Fibroblast of pulmonary artery (primary cell): ENCODE measurements at regions not wholly inside any gene's neighbourhood (a gene's known extent, or its start where the extent isn't known, plus 50 kb on each side); places are given as distances from the start of the nearest gene placed in this dataset.

Source experiments
- DNase-seq: peaks from one replicate; pipeline ENCODE4 v3.0.0-alpha.2; 2010; ENCODE audit warnings: low read depth
- H3K4me3 ChIP-seq: replicated peaks from 2 replicates; pipeline ENCODE4 v1.5.1; 2011; ENCODE audit warnings: low read depth, mild to moderate bottlenecking, control low read depth, low read length, moderate library complexity
- TF ChIP-seq, protein P1 (sequence below): IDR thresholded peaks from 2 replicates; pipeline ENCODE4 v1.5.1; 2011; ENCODE audit warnings: mild to moderate bottlenecking, control low read depth, low read length, inconsistent platforms; ENCODE audit errors: missing control alignments

DNA sequence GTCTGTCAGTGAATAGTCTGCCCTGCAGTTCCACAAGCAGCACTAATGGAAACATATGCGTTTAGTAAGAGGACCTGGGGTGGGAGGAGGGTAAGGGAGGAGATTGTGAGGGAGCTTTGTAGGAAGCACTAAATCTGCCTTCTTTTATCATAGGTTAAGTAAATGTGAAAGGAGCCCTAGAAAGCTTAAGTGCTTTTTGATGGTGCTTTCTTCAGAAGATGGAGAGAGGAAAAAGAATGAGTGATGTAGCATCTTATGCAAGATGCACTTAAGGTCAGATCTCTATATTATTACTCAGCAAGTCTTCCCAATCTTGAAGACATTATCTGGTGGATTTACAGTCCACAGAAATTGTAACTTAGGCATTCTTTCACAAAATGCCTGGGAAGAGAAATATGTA lies 322.7 kb downstream of the PDHA2 start:
- TF ChIP-seq, protein P1, sequence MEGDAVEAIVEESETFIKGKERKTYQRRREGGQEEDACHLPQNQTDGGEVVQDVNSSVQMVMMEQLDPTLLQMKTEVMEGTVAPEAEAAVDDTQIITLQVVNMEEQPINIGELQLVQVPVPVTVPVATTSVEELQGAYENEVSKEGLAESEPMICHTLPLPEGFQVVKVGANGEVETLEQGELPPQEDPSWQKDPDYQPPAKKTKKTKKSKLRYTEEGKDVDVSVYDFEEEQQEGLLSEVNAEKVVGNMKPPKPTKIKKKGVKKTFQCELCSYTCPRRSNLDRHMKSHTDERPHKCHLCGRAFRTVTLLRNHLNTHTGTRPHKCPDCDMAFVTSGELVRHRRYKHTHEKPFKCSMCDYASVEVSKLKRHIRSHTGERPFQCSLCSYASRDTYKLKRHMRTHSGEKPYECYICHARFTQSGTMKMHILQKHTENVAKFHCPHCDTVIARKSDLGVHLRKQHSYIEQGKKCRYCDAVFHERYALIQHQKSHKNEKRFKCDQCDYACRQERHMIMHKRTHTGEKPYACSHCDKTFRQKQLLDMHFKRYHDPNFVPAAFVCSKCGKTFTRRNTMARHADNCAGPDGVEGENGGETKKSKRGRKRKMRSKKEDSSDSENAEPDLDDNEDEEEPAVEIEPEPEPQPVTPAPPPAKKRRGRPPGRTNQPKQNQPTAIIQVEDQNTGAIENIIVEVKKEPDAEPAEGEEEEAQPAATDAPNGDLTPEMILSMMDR = no peak
- DNase-seq = peak; percentile 32
- H3K4me3 ChIP-seq = no peak overlapping the region

DNA sequence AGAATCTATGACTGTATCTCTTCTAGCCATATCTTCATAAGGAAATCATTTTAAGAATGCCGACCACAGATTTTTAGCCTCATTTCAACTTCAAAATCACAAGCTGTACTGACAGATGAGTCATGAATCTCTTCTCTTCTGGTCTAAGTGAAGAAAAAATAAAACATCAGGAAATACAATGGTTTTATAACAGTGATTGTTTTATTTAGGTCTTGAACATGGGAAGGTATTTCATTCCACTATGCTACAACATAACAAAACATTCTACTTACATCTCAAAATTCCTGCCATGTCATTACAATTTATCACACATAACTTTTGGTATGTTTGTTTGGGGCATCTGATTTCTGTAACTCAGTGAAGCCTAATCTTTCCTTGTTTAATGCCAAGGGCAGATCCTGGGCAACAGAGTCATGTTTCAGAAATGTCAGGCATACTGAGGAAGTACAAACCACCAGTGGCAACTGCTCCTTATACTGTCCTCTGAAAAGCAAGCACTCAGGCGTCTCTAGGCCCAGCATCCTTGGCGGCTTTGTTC lies 325.0 kb downstream of the PDHA2 start:
- TF ChIP-seq, protein P1 = no peak
- no peak overlapping the region for H3K4me3 ChIP-seq
- DNase-seq = peak; percentile 92

DNA sequence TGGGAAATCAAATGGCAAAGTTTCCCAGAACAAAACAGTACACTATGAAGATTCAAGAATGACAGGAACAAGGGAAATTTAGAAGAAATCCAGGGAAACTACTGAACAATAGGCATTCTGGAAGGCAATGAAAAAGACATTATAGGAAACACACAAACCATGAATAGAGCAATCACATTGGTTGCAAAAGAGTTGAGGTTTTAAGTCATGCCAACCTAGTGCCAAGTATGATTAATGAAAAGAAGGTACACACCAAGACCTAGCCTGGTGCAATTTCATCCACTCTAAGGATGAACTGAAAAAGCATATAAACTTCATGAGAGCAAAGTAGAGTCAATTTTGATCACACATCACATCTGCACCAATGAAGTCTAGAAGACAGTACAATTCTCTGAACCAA lies 326.9 kb downstream of the PDHA2 start:
- no peak overlapping the region for H3K4me3 ChIP-seq
- TF ChIP-seq, protein P1 = no peak
- peak; percentile 35 for DNase-seq

DNA sequence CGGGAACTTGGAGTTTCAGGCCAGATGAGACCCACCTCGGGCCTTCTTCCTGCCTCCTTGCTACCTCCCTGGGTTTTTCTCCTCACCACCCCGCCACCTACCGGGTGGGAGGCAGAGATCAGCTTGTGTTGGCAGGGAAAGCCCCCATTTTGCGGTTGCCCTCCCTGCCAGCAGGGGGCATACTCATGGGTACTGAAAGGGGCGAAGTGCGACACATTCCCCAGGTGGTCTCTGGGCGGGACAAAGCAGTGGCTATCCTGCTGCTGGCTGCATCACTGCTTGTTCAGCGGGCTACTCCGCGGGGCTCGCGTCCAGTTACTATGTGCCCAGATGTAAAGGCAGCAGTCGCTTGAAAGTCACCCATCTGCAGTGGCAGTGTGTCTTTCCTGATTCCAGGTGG lies 330.3 kb downstream of the PDHA2 start:
- DNase-seq = no peak
- TF ChIP-seq, protein P1 = no peak
- no peak overlapping the region for H3K4me3 ChIP-seq

DNA sequence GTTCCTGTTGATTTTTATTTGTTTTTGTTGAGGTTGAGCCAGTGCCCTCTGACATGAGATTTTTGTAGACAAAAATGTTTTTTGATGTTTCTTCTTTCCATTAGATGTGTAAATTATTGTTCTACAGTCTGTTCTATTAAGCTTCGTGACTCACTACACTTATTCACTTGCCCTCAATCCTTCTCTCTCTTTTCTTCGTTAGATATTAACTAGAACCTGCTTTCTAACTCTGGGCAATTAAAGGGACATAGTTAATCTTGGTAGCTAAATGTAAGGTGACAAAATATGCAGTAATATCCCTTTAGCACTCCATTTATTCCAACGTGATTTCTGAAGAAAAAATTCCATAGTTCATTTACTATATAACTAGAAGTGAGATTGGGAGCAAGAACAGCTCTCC lies 333.9 kb downstream of the PDHA2 start:
- TF ChIP-seq, protein P1 = no peak
- DNase-seq = no peak
- H3K4me3 ChIP-seq = no peak overlapping the region

DNA sequence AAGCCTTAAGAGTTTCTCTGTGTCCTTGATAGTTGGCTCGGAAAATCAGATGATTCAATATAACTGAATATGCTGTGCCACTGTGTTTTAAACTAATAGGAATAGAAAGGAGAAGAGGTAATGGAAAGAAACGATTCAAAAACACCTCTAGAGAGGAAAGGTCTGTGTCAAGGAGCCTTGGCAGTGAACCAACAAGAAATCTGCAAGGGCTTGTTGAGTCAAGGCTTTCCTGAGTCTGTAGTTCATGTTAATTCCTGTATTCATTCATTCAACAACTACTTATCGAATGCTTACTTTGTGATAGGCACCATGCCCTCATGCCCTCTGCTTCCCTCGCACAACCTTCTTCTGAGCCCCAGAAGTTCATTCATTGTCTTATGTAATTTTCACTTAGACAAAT lies 336.0 kb downstream of the PDHA2 start:
- TF ChIP-seq, protein P1 = no peak
- DNase-seq = peak; percentile 17
- H3K4me3 ChIP-seq = no peak overlapping the region

DNA sequence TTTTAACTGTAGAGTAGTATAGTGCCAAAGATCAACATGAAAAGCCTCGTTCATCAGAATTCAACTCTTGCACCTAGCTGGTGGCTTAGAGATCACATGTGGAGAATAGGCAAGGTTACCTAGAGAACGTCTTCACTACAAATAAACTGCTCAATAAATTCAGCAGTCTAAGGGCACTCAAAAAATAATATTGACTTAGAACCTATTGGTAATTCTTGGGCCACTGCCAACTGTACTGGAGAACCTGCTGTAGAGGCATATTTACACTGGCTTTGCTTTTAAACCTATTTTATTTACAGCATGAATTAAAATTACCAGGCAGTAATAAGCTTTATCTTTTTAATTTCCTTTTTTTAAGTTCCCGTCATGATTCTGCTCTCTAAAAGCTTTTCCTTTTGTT lies 343.7 kb downstream of the PDHA2 start:
- no peak for DNase-seq
- TF ChIP-seq, protein P1 = no peak
- H3K4me3 ChIP-seq = no peak overlapping the region
